ENCODE measurements at regions not wholly inside any gene's neighbourhood (a gene's known extent, or its start where the extent isn't known, plus 50 kb on each side); places are given as distances from the start of the nearest gene placed in this dataset.
"Not testable (repeated sequence)": the region's sequence is repeated elsewhere in the genome, so short reads cannot be mapped to it uniquely, and the experiment has no call there.

GRCh38 chr21:5066682-5067251 lies 5454.6 kb upstream of the TPTE start:
- not testable (repeated sequence) for DNase-seq

GRCh38 chr21:5067326-5068048 lies 5453.9 kb upstream of the TPTE start:
- DNase-seq = not testable (repeated sequence)

DNA sequence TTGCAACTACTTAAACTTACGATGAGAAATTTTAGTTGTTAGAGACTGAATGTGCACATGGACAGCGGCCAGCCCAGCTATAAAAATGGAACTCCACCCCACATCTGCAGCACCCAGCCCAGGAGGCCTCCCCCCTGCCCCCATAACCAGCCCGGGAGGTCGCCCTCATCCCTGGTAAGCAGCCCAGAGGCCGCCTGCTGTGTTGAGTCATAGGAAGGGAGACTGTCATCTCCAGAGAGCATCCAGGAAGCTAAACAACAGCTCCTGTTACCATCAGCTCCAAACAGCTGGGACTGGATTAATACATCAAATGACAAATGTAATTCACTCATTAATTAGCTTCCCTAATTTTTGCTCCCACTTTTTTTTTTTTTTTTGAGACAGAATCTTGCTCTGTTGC lies 5452.7 kb upstream of the TPTE start:
- not testable (repeated sequence) for DNase-seq

DNA sequence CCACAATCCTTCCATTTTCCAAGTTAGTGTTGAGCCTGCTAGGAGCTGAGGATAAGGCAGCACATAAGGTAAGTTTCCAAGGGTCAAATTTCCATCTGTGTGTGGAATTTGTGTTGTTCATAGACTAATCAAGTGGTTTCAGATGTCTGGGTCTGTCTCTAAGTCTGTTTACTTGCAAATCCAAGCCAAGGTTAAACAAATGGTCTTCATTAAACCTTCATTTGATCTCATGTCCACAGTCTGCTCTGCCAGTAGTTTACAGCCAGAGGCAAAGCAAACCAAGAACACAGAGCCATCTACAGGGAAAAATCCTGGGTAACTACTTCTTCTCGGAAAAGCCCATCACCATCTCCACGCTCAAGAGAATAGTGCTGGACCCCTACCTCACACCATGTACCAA lies 5450.2 kb upstream of the TPTE start:
- not testable (repeated sequence) for DNase-seq

GRCh38 chr21:5076854-5077253 lies 5444.5 kb upstream of the TPTE start:
- DNase-seq = not testable (repeated sequence)

DNA sequence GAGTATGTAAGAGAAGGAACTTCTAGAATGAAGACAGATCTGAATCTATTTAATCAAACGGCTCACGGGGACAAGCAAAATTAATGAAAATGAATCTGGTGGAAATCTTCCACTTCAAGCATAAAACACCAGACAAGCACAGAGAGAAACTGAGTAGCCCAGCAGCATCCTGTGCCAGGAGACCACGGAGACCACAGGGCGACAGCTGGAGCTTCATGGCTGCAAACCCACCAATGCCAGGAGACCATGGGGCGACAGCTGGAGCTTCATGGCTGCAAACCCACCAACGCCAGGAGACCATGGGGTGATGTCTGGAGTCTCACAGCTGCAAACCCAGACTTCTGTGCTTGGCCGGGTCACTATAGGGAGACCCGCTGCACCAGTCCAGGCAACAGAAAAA lies 5442.0 kb upstream of the TPTE start:
- DNase-seq = not testable (repeated sequence)

GRCh38 chr21:5080015-5080414 lies 5441.4 kb upstream of the TPTE start:
- DNase-seq = not testable (repeated sequence)

DNA sequence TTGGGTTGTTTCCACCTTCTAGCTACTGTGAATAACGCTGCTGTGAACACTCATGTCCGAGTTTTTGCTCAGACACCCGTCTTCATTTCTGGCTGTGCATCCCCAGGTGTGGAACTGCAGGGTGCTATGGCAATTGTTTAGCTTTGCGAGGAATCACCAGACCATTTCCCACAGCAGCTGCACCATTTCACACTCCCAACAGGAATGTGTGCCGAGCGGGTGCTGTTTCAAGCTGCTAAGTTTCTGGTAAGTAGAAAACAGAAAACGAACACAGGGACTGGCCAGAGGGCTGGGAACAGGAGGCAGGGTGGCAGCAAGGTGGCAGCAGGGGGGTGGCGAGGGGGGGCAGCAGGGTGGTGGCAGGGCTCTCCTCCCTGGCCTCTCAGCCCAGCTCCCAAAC lies 5437.1 kb upstream of the TPTE start:
- not testable (repeated sequence) for DNase-seq

- DNase-seq = not testable (repeated sequence)
Observed at GRCh38 chr21:5085456-5085855, 5435.9 kb upstream of the TPTE start.

- not testable (repeated sequence) for DNase-seq
Observed at GRCh38 chr21:5086416-5086815, 5435.0 kb upstream of the TPTE start.

DNA sequence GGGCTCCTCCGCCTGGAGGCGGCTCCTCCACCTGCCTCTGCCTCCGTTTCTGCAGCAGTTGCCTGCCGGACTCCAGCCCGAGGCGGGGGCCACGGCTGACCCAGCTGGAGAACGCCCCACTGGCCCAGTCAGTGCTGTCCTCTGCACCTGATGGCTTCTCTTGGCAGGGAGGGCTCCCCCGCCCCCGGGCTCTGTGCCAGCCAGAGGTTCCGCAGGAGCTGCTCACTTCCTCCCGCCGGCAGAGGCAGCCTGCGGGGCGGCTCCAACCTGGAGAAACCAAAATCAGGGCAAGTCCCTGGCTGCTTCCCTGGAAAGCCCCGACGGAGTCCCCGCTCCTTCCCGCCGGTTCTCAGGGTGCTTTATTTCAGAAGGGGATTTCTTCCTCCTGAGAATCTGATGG lies 5432.6 kb upstream of the TPTE start:
- DNase-seq = not testable (repeated sequence)

- DNase-seq = not testable (repeated sequence)
Observed at GRCh38 chr21:5089399-5090089, 5431.8 kb upstream of the TPTE start.

DNA sequence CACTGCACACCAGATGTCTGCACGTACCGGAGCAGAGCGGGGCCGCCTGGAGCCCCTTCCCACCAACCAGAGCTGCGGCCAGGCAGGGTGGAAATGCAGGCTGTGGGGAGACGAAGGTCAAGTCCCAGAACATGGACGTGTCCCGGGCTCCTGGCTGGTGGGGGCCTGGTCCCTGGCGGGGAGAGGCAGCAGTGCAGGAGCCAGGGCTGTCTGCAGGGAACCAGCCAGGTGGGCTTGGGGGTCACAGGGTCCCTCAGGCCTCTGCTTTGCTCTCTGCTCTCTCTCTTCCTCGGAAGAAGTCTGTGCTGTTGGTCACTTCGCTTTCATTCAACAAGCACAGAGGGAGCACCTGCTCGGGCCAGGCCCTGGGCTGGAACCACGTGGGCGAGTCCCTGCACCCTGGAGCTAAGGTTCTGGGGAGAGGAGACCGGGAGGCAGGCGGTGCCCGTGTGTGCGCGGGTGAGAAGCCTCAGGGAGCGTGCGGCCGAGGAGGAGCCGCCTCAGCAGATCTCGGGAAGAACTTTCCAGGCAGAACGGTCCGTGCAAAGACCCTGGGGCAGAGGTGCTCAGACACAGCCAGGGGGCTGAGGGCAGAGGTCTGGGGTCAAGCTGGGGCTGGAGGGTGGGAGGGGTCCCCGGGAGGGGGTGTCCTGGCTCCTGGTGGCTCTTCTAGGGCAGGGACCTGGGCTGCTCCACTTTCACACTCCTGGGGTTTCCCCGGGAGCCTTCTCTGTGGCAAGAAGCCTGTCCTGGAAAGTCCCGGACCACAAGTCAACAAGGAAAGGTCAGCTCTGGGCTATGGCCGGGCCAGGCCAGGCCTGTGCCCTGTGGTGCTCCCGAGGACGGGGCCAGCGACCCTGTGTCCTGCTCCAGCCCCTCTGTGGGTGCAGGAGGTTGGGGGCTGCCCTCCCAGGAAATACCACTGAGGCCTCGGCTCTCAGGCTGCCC lies 5431.0 kb upstream of the TPTE start:
- not testable (repeated sequence) for DNase-seq

DNA sequence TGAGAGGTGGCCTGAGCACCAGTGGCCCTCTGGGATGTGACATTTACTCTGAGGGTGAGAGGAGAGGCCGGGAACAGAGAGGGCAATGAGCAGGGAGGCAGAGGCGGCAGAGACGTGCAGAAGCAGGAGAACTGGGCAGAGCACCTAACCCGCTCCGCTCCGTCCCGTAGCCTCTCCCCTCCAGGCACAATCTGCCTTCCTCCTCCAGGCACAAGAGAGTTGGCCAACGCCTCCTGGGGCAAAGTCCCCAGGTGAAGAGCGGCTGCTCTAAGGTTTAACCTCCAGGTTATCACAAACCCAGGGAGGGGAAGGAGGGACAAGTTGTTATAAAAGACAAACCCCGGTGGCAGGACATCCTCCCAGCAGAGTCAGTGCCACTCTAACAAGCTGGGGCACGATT lies 5430.1 kb upstream of the TPTE start:
- not testable (repeated sequence) for DNase-seq

DNA sequence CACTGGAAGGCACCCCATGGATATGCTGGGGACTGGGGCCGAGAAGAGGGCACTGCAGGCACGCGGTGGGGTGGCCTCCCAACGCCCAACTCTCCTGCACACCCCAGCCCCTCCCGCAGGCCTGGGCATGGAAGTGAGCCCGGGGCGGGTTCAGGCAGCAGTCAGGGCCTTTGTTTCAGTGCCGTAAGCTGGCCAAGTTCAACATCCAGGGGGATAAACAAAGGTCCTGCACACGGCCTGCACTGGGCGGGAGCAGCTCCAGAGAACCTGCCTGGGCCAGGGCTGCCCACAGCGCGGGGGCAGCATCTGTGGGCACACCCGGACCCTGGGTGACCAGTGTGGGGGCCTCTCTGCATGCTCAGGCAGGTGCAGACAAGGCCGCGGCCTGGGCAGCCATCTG lies 5425.8 kb upstream of the TPTE start:
- not testable (repeated sequence) for DNase-seq

DNA sequence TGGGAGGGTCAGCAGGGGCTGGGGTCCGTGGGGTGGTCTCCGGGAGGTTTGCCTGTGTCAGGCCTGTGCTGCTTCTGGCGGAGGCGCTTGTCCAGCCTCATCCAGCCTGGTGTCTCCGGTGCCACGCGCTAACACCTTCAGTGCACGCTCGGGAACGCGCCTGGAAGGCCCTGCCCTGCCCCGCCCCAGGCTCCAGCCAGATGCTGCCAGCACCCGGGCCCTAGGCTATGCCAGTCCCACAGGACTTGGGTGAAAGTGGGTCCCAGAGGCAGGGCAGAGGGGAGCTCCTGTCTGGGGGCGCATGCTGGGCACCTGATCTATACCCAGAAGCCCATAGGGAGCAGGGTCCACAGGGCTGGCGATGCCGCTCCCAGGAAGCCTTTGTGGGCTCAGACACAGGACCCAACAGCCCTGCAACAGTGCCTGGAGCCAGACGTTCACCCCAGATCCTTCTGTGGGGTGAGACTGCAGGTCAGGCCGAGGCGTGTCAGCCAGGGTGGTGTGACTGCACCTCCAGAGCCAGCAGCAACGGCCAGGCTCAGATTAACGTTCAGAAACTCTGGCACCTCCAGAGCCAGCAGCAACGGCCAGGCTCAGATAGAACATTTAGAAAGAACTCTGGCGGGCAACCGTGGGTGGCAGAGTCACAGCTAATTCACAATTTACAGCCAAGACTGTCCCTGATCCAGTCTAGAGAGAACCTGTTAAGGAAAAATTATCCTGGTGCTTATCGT lies 5423.2 kb upstream of the TPTE start:
- not testable (repeated sequence) for DNase-seq

DNA sequence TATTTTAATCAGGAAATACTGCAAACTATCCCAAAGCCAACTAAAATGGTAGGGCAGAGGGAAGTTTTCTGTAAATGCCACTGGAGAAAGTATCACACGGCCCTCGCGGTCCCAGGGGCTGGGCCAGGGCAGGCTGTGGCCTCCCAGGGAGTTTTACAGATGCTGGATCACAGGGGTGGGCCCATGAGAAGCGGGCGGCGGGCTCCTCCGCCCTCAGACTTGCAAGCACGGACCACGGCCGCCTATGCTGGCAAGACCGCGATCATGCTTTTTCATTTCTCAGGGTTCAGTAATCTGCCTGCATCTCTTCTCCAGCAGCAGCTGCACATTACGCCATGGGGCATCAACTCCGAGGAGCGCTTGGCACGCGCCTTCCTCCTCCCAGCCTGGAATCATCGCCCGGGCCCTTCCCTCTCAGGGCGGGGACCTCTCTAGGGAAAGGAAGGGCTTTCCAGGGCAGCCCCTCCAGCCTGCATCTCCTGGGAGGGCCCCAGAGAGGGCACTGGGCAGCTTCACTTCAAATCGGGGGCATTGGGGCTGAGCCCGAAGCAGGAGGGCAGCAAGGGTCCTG lies 5420.7 kb upstream of the TPTE start:
- not testable (repeated sequence) for DNase-seq

DNA sequence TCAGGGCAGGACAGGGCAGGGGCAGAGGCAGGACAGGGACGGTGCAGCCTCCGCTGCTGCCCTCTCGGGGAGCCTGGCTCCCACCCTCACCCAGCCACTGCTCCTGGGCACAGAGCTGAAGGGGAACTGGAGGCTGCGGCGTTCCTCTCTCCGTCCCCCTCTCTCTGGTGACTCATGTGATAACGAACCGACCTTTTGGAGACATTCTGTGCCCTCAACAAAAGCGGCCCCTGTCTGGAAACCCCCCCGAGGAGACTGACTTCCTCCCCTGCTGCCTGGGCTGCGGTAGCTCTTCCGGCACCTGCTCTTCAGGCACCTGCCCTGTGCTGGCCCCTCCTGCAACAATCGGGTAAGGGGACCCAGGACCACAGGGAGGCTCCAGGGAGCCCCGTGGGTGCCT lies 5419.6 kb upstream of the TPTE start:
- DNase-seq = peak; percentile 92

- not testable (repeated sequence) for DNase-seq
Observed at GRCh38 chr21:5103880-5104561, 5417.4 kb upstream of the TPTE start.

GRCh38 chr21:5104562-5104928 lies 5416.8 kb upstream of the TPTE start:
- not testable (repeated sequence) for DNase-seq
